ENCODE measurements at regions not wholly inside any gene's neighbourhood (a gene's known extent, or its start where the extent isn't known, plus 50 kb on each side); places are given as distances from the start of the nearest gene placed in this dataset.

DNA sequence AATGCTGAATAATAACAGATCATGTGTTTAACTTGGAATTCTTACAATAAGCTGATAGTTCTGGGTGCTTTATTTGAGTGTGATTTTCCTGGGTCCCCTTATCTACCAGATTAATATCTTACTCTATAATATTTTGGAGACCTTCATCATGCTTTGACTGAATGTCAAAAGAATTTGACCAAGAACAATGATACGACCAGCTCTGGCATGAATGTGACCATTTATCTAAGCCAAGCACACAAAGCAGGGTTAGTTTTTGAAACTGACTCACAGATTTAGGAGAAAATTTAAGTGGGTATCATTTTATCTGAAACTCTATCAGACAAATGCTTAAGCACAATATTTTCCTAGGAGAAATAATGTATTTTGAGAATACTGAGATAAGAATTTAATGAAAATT lies 677.0 kb downstream of the NYAP2 start:
- 12% methylated on average over 1 of the region's 1 CpG for WGBS
- H3K36me3 ChIP-seq = no peaks in the 10 kb centered on the region

DNA sequence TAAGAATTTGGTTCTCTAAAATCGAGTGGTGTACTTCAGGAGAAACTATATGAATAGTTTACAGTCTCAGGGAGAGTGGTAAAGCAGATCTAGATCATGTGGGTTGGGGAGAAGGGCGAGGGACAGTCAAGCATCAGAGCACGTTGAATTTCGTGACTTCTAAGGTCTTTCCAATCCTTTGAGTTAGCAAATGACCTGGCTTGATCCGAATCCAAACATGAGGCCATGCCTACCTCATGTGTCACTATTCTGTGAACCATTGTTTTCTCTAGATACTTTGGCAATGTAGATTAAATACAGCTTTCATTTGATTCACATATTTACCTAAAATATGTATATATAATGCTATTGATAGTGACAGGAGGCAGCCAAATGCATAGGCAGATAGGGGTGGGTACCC lies 674.9 kb downstream of the NYAP2 start:
- Histone ChIP-seq H3K27me3 (replicated peaks; ENCODE audit: insufficient read depth) (no peaks in the 10 kb centered on the region), H3K4me3 (no peak overlapping the region), H3K4me1 (replicated peaks) (no peaks in the 10 kb centered on the region), H3K27ac (no peak overlapping the region), H3K9me3 (no peaks in the 10 kb centered on the region), H3K36me3 (no peaks in the 10 kb centered on the region)
- intact Hi-C loops (cut with DNase I) = no loop called here
- DNase-seq (ENCODE audit: low spot score) = no peak
- 82% methylated on average over 5 of the region's 5 CpGs for WGBS
- TF ChIP-seq, protein P1, sequence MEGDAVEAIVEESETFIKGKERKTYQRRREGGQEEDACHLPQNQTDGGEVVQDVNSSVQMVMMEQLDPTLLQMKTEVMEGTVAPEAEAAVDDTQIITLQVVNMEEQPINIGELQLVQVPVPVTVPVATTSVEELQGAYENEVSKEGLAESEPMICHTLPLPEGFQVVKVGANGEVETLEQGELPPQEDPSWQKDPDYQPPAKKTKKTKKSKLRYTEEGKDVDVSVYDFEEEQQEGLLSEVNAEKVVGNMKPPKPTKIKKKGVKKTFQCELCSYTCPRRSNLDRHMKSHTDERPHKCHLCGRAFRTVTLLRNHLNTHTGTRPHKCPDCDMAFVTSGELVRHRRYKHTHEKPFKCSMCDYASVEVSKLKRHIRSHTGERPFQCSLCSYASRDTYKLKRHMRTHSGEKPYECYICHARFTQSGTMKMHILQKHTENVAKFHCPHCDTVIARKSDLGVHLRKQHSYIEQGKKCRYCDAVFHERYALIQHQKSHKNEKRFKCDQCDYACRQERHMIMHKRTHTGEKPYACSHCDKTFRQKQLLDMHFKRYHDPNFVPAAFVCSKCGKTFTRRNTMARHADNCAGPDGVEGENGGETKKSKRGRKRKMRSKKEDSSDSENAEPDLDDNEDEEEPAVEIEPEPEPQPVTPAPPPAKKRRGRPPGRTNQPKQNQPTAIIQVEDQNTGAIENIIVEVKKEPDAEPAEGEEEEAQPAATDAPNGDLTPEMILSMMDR (IDR thresholded peaks at IDR 0.05) = no peak
- TF ChIP-seq POLR2A (IDR thresholded peaks at IDR 0.05) (no peak), POLR2AphosphoS5 (IDR thresholded peaks at IDR 0.05) (no peak)

More for the DNA sequence above, 677.0 kb downstream of the NYAP2 start:
- no peaks in the 10 kb centered on the region for H3K4me1 ChIP-seq (replicated peaks)
- no peak overlapping the region for H3K27ac ChIP-seq
- intact Hi-C loops (cut with DNase I) = no loop called here
- H3K27me3 ChIP-seq (replicated peaks; ENCODE audit: insufficient read depth) = no peaks in the 10 kb centered on the region
- no peak for TF ChIP-seq POLR2AphosphoS5 (IDR thresholded peaks at IDR 0.05)
- no peak for TF ChIP-seq POLR2A (IDR thresholded peaks at IDR 0.05)
- TF ChIP-seq, protein P1 (IDR thresholded peaks at IDR 0.05) = no peak
- no peaks in the 10 kb centered on the region for H3K9me3 ChIP-seq
- H3K4me3 ChIP-seq = no peak overlapping the region
- no peak for DNase-seq (ENCODE audit: low spot score)

DNA sequence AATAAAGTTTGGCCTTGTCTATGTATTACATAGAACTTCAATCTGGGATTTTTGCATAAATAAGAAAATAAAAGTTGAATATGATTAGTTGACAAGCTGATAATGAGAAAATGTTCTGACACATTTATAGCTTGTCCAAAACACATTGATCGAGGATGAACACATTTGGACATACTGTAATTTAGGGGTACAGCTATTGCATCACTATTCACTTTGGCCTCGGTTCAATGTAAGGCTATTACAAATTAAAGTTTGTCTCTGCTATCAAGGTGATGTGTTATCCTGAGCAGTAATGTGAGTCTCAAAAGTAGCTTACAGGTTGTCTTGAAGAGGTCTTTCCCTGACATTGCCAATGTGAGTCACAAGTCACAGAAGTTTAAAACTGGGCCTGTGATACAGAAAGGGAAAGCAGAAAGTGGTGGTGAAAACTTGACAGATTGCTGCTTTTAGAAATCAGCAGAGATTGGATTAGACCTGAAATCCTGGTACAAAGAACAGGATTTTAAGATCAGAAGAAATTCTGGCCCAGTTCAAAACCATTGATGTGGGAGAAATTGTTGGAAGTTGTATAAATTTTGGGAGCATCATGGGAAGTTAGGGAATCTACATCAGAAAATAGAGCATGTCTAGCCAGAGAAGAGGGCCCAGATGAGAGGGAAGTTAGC lies 674.1 kb downstream of the NYAP2 start:
- 54% methylated on average over 2 of the region's 2 CpGs for WGBS
- no peak for TF ChIP-seq POLR2AphosphoS5 (IDR thresholded peaks at IDR 0.05)
- TF ChIP-seq, protein P1 (IDR thresholded peaks at IDR 0.05) = no peak
- no peak for TF ChIP-seq POLR2A (IDR thresholded peaks at IDR 0.05)
- Histone ChIP-seq H3K4me1 (replicated peaks) (no peaks in the 10 kb centered on the region), H3K4me3 (no peak overlapping the region), H3K27ac (no peak overlapping the region), H3K36me3 (no peaks in the 10 kb centered on the region), H3K9me3 (no peaks in the 10 kb centered on the region), H3K27me3 (replicated peaks; ENCODE audit: insufficient read depth) (no peaks in the 10 kb centered on the region)
- no peak for DNase-seq (ENCODE audit: low spot score)
- intact Hi-C loops (cut with DNase I) = no loop called here

- 82% methylated on average over 4 of the region's 4 CpGs for WGBS
- Histone ChIP-seq H3K9me3 (no peaks in the 10 kb centered on the region), H3K4me3 (no peak overlapping the region), H3K4me1 (replicated peaks) (no peaks in the 10 kb centered on the region), H3K36me3 (no peaks in the 10 kb centered on the region), H3K27me3 (replicated peaks; ENCODE audit: insufficient read depth) (no peaks in the 10 kb centered on the region), H3K27ac (no peak overlapping the region)
- TF ChIP-seq, protein P1 (IDR thresholded peaks at IDR 0.05) = no peak
- TF ChIP-seq POLR2A (IDR thresholded peaks at IDR 0.05) (no peak), POLR2AphosphoS5 (IDR thresholded peaks at IDR 0.05) (no peak)
- intact Hi-C loops (cut with DNase I) = no loop called here
- DNase-seq (ENCODE audit: low spot score) = no peak
These were observed 667.4 kb downstream of the NYAP2 start for GRCh38 chr2:226066873-226067272.

DNA sequence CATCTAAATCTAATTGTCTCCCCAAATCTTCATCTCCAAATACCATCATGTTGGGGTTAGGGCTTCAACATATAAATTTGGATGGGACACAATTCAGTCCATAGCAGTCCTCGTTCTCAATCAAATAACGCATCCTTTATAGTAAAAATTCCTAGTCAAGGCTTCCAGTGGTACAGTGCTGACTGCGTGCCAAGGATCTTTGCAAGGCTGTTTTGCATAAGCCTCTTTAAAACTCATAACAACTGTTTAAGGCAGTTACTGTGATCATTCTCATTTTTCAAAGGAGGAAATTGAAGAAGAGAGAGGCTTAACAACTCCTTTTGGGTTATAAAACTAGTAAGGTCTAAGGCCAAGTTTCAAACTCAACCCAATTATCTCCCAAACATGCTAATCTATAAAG lies 666.9 kb downstream of the NYAP2 start:
- no peaks in the 10 kb centered on the region for H3K9me3 ChIP-seq
- H3K27me3 ChIP-seq (replicated peaks; ENCODE audit: insufficient read depth) = no peaks in the 10 kb centered on the region
- no peak overlapping the region for H3K4me3 ChIP-seq
- intact Hi-C loops (cut with DNase I) = no loop called here
- no peaks in the 10 kb centered on the region for H3K36me3 ChIP-seq
- H3K27ac ChIP-seq = no peak overlapping the region
- H3K4me1 ChIP-seq (replicated peaks) = no peaks in the 10 kb centered on the region
- DNase-seq (ENCODE audit: low spot score) = no peak
- TF ChIP-seq POLR2AphosphoS5 (IDR thresholded peaks at IDR 0.05) (no peak), POLR2A (IDR thresholded peaks at IDR 0.05) (no peak)
- TF ChIP-seq, protein P1 (IDR thresholded peaks at IDR 0.05) = no peak
- 86% methylated on average over 3 of the region's 3 CpGs for WGBS
